Activated naive CD4-positive, alpha-beta T cell treated with anti-CD3 and anti-CD28 coated beads, Interleukin-2, amount 10 ng/mL, durations not matched to agents 7 days and 5 days (primary cell): ENCODE measurements at regions not wholly inside any gene's neighbourhood (a gene's known extent, or its start where the extent isn't known, plus 50 kb on each side); places are given as distances from the start of the nearest gene placed in this dataset.
"Not testable (repeated sequence)": the region's sequence is repeated elsewhere in the genome, so short reads cannot be mapped to it uniquely, and the experiment has no call there.

Experiments
- CTCF ChIA-PET: fragments of 350-600 bp; sonication (Branson Sonifier 250); formaldehyde crosslinking; loops from one replicate; lab custom pipeline; 2021; ENCODE audit warnings: antibody characterized with exemption; lab: Charles Lee
- DNase-seq: peaks from one replicate; pipeline ENCODE4 v3.0.0-alpha.2; 2020
- H3K27ac Mint-ChIP-seq: one replicate; pipeline ENCODE4 v1.8.0; 2021; ENCODE audit warnings: mild to moderate bottlenecking, moderate library complexity, mixed read lengths
- H3K27me3 Mint-ChIP-seq: one replicate; pipeline ENCODE4 v1.8.0; 2021; ENCODE audit warnings: mild to moderate bottlenecking, mixed read lengths
- H3K36me3 Mint-ChIP-seq: one replicate; pipeline ENCODE4 v1.8.0; 2021; ENCODE audit warnings: mixed read lengths
- H3K4me1 Mint-ChIP-seq: one replicate; pipeline ENCODE4 v1.8.0; 2021; ENCODE audit warnings: mixed read lengths
- H3K4me3 Mint-ChIP-seq: one replicate; pipeline ENCODE4 v1.8.0; 2021; ENCODE audit warnings: mild to moderate bottlenecking, moderate library complexity, mixed read lengths
- H3K9me3 Mint-ChIP-seq: one replicate; pipeline ENCODE4 v1.8.0; 2021; ENCODE audit warnings: mixed read lengths

DNA sequence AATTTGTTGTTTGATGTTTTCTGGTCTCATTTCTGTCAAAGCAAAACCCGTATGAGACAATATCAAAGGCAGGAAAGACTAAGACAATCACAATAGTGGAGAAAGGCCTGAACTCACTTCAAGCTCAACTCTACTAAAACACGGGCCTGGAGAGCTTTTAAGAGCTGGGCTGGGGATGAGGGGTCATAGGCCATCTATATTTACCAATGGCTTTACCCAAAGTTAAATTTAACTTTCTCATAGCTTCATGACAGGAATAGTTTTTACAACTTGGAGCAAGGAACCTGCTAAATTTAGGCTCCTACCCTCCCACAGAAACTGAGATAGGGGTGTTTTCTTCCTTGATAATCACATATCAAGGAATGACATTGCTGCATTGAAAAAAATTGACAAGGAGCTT, 223.4 kb upstream of the CHORDC1 start:
- H3K9me3 Mint-ChIP-seq = no peaks in the 10 kb centered on the region
- CTCF ChIA-PET = no interaction called here
- no peak for DNase-seq
- no peak overlapping the region for H3K4me3 Mint-ChIP-seq
- no peaks in the 10 kb centered on the region for H3K27me3 Mint-ChIP-seq
- no peaks in the 10 kb centered on the region for H3K36me3 Mint-ChIP-seq
- no peak overlapping the region for H3K27ac Mint-ChIP-seq
- peaks cover 4% of the 10 kb centered on the region for H3K4me1 Mint-ChIP-seq

DNA sequence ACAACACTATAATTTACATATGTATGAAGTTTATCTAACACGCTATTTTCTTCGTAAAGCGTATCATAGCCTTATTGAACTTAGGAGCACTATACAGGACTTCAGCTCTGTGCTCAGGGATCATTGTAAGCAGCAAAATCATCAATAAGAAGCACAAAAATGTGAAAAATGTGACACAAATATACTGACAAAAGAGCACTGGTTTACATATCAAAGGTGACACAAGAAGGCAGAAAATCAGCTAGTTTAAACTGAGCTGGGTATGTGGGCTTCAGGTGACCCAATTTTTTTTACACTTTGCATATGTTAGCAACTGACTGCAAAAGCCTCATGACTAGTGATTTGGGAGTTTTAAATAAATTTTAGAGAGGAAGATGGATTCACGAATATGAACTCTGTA, 215.2 kb upstream of the CHORDC1 start:
- CTCF ChIA-PET = no interaction called here
- no peaks in the 10 kb centered on the region for H3K9me3 Mint-ChIP-seq
- H3K4me1 Mint-ChIP-seq = no peaks in the 10 kb centered on the region
- no peak overlapping the region for H3K27ac Mint-ChIP-seq
- DNase-seq = no peak
- no peaks in the 10 kb centered on the region for H3K36me3 Mint-ChIP-seq
- H3K4me3 Mint-ChIP-seq = no peak overlapping the region
- no peaks in the 10 kb centered on the region for H3K27me3 Mint-ChIP-seq

DNA sequence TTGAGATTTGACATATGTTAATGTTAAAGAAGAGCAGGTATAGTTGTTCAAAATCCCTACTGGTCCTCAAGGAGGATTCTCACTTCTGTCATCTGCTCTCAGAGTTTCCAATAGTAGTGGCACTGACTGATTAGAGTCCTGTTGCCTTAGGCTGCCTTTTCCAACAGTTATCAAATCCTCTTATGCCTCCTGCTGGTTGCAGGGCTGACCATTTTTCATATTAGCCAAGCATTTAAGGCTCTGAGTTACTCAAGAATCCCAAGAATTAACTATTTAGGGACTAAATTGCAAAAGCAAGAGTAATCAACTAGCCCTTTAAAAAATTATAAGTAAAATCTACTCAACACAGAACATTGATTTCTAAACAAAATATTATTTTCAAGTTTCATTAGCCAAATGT, 212.0 kb upstream of the CHORDC1 start:
- Mint-ChIP-seq H3K27me3 (no peaks in the 10 kb centered on the region), H3K9me3 (no peaks in the 10 kb centered on the region), H3K4me3 (no peak overlapping the region), H3K4me1 (no peaks in the 10 kb centered on the region), H3K27ac (no peak overlapping the region), H3K36me3 (no peaks in the 10 kb centered on the region)
- CTCF ChIA-PET = interaction anchor here (0.7 to 1.0 kb wide), 2 partner anchors 16 to 230 kb away, joined by 3 to 4 read pairs; no protein-coding TSS in a partner anchor
- no peak for DNase-seq

DNA sequence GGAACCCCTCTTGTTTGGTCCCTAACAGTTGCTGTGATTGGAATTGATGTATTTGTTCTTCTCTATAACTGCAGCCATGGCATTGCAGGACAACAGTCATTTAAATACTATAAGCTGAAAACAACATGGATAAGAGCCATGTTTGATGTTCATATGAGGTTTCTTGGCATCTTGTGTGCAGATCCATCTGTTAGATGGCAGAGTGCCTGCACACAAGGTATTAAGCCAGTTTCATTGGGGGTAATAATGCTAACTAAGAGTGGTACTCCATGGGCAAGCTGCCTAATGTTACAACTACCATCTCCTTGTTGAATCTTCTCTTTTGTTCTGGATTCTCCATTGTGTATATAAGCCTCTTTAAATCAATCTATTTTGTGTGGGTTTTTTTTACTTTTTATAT, 206.0 kb upstream of the CHORDC1 start:
- Mint-ChIP-seq H3K9me3 (no peaks in the 10 kb centered on the region), H3K27me3 (no peaks in the 10 kb centered on the region), H3K27ac (no peak overlapping the region), H3K36me3 (no peaks in the 10 kb centered on the region), H3K4me3 (no peak overlapping the region), H3K4me1 (no peaks in the 10 kb centered on the region)
- CTCF ChIA-PET = no interaction called here
- DNase-seq = no peak

DNA sequence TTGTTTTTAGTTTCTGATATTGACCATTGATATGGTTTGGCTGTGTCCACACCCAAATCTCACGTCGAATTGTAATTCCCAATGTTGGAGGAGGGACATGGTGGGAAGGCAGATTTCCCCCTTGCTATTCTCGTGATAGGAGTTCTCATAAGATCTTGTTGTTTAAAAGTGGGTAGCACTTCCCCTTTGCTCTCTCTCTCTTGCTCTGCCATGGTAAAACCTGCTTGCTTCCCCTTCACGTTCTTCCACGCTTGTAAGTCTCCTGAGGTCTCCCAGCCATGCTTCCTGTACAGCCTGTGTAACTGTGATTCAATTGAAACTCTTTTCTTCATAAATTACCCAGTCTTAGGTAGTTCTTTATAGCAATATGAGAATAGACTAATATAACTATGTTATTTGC, 203.6 kb upstream of the CHORDC1 start:
- no peaks in the 10 kb centered on the region for H3K36me3 Mint-ChIP-seq
- CTCF ChIA-PET = no interaction called here
- H3K9me3 Mint-ChIP-seq = no peaks in the 10 kb centered on the region
- no peak for DNase-seq
- no peaks in the 10 kb centered on the region for H3K4me1 Mint-ChIP-seq
- H3K27me3 Mint-ChIP-seq = no peaks in the 10 kb centered on the region
- H3K27ac Mint-ChIP-seq = no peak overlapping the region
- H3K4me3 Mint-ChIP-seq = no peak overlapping the region

DNA sequence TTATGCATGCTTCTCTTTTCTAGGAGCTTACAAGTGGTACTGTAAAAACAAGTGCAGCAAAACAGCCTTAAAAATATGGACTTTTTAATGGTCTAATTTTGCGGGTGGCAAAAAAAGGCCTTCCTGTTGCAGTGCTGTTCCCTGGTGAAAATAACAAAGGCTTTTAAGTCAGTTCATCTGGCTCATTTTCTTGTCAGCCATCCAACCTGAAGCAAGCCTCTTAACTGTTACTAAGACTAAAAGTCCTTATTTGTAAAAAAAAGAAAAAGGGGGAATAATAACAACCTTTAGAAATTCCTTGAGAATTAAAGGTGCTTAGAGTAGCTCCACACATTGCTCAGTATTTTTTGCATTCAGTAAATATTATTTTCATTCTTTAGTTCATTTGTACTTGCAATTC, 200.5 kb upstream of the CHORDC1 start:
- no peaks in the 10 kb centered on the region for H3K36me3 Mint-ChIP-seq

DNA sequence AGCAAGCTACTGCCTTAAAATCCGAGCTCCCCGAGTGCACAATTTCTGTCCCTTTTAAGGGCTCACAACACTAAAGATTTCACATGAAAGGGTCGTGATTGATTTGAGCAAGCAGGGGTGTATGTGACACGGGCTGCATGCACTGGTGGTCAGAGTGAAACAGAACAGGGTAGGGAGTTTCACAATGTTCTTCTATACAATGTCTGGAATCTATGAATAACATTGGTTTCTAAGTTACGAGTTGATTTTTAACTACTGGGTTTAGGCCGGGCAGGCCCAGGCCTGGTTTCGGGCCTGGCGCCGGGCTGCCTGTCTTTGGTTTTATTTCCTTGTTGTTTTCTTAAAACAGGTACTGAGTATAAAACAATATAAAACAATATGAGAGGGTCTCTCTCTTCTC, 199.9 kb upstream of the CHORDC1 start:
- H3K4me1 Mint-ChIP-seq, H3K27ac Mint-ChIP-seq, H3K9me3 Mint-ChIP-seq, CTCF ChIA-PET, H3K4me3 Mint-ChIP-seq, H3K36me3 Mint-ChIP-seq, H3K27me3 Mint-ChIP-seq, DNase-seq: not testable (repeated sequence)

More for the DNA sequence above, 200.5 kb upstream of the CHORDC1 start:
- Mint-ChIP-seq H3K27me3 (no peaks in the 10 kb centered on the region), H3K4me3 (no peak overlapping the region), H3K4me1 (no peaks in the 10 kb centered on the region), H3K27ac (no peak overlapping the region), H3K9me3 (no peaks in the 10 kb centered on the region)
- DNase-seq = no peak
- CTCF ChIA-PET = no interaction called here

DNA sequence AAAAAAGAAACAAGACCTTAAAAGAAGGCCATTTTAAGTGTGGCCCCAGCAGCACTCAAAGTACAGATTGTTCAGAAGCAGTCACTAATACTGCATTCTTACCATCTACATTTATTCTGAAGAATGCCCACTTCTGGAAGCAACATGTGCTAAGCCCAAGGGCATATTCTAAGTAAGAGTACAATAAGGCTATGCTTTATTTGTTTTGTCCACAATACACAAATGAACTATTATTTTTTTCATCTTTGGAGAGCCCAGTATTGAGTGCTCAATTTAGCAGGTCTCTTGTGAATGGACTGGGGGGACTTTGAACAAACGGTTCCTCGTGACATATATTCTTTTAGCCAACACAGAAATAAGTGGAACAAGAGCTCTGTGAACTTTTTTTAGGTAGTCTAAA, 191.4 kb upstream of the CHORDC1 start:
- CTCF ChIA-PET = no interaction called here
- no peak for DNase-seq
- Mint-ChIP-seq H3K27ac (no peak overlapping the region), H3K36me3 (no peaks in the 10 kb centered on the region), H3K27me3 (no peaks in the 10 kb centered on the region), H3K4me3 (no peak overlapping the region), H3K4me1 (no peaks in the 10 kb centered on the region), H3K9me3 (no peaks in the 10 kb centered on the region)

DNA sequence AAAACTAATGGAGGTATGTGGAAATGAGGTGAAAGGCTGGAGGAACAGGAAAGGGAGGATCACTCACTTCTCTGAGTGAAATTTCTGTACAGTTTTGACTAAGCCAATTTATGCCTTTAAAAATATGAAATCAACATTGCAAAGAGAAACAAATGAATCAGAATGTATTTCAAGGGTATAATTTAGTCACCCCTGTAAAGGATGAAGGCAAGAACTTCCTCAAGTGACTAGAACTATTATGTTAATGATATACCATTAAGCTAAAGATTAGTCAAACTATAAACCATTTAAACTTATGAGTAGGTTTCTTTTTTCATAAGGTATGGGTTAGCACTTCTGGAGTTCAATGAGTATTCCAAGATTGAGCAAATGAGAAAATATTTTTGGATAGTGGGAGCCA, 184.5 kb upstream of the CHORDC1 start:
- Mint-ChIP-seq H3K27ac (no peak overlapping the region), H3K9me3 (no peaks in the 10 kb centered on the region), H3K4me3 (no peak overlapping the region), H3K27me3 (no peaks in the 10 kb centered on the region), H3K36me3 (no peaks in the 10 kb centered on the region), H3K4me1 (no peaks in the 10 kb centered on the region)
- no peak for DNase-seq
- CTCF ChIA-PET = no interaction called here

DNA sequence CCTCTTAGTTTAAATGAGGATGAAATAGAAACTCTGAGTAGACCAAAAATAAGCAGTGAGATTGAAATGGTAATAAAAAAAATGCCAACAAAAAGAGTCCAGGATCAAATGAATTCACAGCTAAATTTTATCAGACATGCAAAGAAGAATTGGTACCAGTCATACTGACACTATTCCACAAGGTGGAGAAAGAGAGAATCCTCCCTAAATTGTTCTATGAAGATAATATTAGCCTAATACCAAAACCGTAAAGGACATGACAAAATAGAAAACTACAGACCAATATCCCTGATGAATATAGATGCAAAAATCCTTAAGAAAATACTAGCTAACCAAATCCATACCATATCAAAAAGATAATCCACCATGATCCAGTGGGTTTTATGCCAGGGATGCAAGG, 169.8 kb upstream of the CHORDC1 start:
- Mint-ChIP-seq H3K36me3 (no peaks in the 10 kb centered on the region), H3K4me1 (no peaks in the 10 kb centered on the region), H3K27ac (no peak overlapping the region), H3K27me3 (no peaks in the 10 kb centered on the region), H3K4me3 (no peak overlapping the region), H3K9me3 (no peaks in the 10 kb centered on the region)
- CTCF ChIA-PET = no interaction called here
- DNase-seq = no peak

DNA sequence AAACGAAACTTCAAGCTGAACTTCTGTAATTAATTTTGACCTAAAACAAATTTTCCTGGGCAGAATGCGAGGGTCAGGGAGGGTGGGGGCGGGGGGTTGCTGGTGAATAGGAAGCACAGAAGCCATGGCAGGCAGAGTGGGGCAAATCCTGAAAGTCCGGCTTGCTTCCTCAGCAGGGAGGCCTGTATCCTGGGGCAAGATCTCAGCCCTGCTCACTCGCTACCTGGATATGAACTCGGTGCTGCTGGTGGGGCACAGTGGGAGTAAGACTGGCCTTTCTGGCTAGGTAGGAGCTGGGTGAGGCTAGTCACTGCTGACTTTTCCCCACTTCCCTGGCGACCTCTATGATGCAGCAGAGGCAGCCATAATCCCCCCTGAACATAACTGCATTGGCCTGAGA, 168.9 kb upstream of the CHORDC1 start:
- no peaks in the 10 kb centered on the region for H3K9me3 Mint-ChIP-seq
- no peak overlapping the region for H3K27ac Mint-ChIP-seq
- CTCF ChIA-PET = no interaction called here
- no peaks in the 10 kb centered on the region for H3K36me3 Mint-ChIP-seq
- no peaks in the 10 kb centered on the region for H3K27me3 Mint-ChIP-seq
- DNase-seq = no peak
- no peak overlapping the region for H3K4me3 Mint-ChIP-seq
- H3K4me1 Mint-ChIP-seq = no peaks in the 10 kb centered on the region

DNA sequence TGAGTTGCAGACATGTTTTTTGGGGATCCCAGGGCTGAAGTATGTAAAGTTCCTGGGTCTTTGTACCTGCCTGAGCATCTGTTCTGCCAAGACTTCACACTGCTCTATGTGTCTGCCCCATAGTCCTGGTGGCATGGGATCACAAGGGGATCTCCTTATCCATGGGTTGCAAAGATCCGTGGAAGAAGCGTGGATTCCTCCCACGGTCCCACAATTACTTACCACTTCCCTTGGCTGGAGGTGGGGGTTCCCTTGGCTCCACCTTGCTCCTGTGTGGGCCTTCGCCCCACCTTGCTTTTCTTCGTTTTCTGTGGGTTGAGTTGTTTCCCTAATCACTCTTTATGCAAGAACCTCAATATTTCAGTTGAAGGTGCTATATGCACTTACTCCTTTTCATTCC, 157.4 kb upstream of the CHORDC1 start:
- Mint-ChIP-seq H3K27ac (no peak overlapping the region), H3K36me3 (no peaks in the 10 kb centered on the region), H3K27me3 (no peaks in the 10 kb centered on the region), H3K9me3 (no peaks in the 10 kb centered on the region), H3K4me1 (no peaks in the 10 kb centered on the region), H3K4me3 (no peak overlapping the region)
- CTCF ChIA-PET = no interaction called here
- no peak for DNase-seq

DNA sequence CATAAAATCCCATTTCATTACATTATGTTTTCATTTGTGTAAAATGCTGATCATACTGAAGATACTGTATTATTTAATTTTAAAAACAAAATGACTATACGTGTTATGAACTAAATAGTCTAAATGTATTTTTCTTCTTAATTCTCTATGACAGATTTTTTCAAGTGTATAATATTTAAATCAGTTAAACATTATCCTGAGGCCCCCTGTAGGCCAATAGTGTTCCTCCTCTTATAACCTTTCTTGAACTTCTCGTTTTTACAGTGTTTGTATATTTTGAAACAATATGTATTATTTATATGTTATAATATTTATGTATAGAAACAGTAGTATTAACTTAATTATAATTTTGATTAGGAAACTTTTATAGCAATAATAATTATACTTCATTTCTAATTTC, 151.1 kb upstream of the CHORDC1 start:
- Mint-ChIP-seq H3K4me1 (no peaks in the 10 kb centered on the region), H3K9me3 (no peaks in the 10 kb centered on the region), H3K27ac (no peak overlapping the region), H3K4me3 (no peak overlapping the region), H3K27me3 (no peaks in the 10 kb centered on the region), H3K36me3 (no peaks in the 10 kb centered on the region)
- CTCF ChIA-PET = no interaction called here
- no peak for DNase-seq

DNA sequence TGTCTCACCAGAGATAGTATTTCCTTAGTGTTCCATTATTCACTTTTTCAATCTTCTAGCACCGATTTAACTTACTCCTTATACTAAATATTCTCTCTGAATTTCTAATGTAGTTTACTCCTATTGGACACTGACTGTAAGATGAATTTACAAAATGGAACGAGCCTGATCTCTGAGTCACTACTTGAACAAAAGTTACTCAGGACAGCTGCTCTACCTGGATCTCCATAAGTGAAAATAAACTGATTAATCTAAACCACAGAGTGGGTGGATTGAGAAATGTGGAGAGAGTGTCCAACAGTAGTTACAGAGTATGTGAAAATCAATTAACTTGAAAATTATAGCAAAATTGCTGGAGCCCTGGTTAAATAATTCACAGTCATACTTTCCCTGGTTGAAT, 141.7 kb upstream of the CHORDC1 start:
- DNase-seq = no peak
- H3K27ac Mint-ChIP-seq = no peak overlapping the region
- H3K4me3 Mint-ChIP-seq = no peak overlapping the region
- no peaks in the 10 kb centered on the region for H3K27me3 Mint-ChIP-seq
- H3K36me3 Mint-ChIP-seq = no peaks in the 10 kb centered on the region
- H3K9me3 Mint-ChIP-seq = no peaks in the 10 kb centered on the region
- no peaks in the 10 kb centered on the region for H3K4me1 Mint-ChIP-seq
- CTCF ChIA-PET = no interaction called here

DNA sequence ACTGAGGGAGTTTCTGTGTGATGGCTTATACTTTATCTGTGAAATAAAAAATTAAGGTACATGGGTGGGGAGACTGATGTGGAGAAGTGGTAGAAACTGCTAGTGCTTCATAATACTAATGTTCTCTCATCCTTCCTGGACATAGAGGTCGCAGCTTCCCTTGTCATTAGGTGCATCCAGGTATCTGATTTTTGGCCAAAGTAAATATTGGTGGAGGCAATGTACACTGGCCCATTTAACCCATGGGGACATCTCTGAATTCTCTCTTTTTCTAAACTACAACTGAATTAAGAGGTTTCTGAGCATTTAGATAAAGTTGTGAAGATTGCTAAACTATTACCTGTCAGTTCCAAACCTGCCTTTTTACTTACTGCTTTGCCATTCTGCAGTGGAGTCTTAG, 140.9 kb upstream of the CHORDC1 start:
- CTCF ChIA-PET = no interaction called here
- H3K36me3 Mint-ChIP-seq = no peaks in the 10 kb centered on the region
- no peaks in the 10 kb centered on the region for H3K4me1 Mint-ChIP-seq
- H3K4me3 Mint-ChIP-seq = no peak overlapping the region
- H3K27me3 Mint-ChIP-seq = no peaks in the 10 kb centered on the region
- no peak for DNase-seq
- H3K27ac Mint-ChIP-seq = no peak overlapping the region
- H3K9me3 Mint-ChIP-seq = no peaks in the 10 kb centered on the region

DNA sequence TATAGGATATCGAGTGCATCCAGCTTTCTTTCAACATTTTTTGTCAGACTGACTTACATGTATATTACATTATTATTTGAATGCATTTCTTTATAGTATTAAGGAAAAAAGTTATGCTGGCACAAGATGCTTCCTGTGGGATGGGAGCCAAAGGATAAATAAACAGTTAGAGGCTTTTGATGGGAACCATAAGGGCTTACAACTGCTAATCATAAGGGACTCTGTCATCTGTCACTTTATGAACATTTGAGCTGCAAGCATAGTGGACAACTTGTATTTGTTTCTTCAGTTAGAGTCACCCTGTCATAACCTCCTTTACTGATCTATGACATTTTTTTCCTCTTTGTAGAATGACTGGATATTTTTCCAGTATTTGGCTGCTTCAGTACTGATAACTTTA, 132.4 kb upstream of the CHORDC1 start:
- no peak overlapping the region for H3K4me3 Mint-ChIP-seq
- H3K27ac Mint-ChIP-seq = no peak overlapping the region
- no peaks in the 10 kb centered on the region for H3K4me1 Mint-ChIP-seq
- DNase-seq = no peak
- peaks cover 3% of the 10 kb centered on the region for H3K9me3 Mint-ChIP-seq
- H3K36me3 Mint-ChIP-seq = no peaks in the 10 kb centered on the region
- CTCF ChIA-PET = no interaction called here
- no peaks in the 10 kb centered on the region for H3K27me3 Mint-ChIP-seq
